ENCODE measurements at regions not wholly inside any gene's neighbourhood (a gene's known extent, or its start where the extent isn't known, plus 50 kb on each side); places are given as distances from the start of the nearest gene placed in this dataset.

DNA sequence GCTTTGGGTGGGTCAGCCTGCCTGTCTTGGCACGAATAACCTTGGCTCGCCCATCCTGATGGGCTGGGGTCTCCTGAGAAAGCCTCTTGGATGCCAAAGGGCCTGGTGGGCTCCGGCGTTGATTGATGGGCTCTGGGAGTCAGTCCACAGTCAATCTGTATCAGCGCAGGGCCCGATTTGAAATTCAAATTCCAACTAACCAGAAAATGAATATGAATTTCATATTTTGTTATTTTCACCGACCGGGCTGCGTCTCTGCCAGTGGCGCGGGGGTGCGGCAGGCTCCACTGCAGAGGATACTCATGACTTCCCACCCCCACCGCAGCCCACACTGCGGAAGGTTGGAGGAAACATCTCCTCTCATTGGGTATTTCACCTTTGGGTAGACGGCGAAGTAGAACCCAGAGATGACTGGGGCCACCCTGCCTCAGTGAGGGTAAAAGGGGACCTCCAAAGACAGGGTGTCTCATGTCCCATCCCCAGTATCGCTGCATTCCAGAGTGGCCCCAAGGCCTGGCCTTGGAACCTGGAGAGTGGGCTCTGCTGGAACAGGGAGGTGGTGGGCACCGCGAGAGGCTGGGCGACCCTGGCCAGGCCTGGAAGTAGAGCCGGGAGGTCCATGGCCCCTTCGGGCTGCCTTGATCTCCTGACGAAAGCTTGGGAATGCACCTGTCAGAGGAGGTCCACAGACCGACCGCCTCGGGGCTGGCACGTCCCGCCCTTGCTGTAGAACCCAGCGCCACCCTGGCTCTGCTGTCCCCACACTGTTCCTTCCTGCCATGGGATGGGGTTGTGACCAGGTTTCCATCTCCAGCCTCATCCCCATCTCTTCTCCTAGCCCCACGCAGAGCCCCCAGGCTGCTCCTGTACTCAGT lies 54.8 kb upstream of the SORCS2 start:
- Mint-ChIP-seq H3K36me3 (ENCODE audit: low read depth, unreplicated experiment) (no peaks in the 10 kb centered on the region), H3K9me3 (ENCODE audit: unreplicated experiment) (peaks cover 10% of the 10 kb centered on the region), H3K27me3 (ENCODE audit: low read depth, unreplicated experiment) (peaks cover 19% of the 10 kb centered on the region), H3K4me3 (ENCODE audit: unreplicated experiment) (no peak overlapping the region), H3K4me1 (ENCODE audit: low read depth, unreplicated experiment) (peaks cover 21% of the 10 kb centered on the region), H3K27ac (ENCODE audit: unreplicated experiment) (no peak overlapping the region)
- TF ChIP-seq EZH2 (IDR thresholded peaks at IDR 0.05; ENCODE audit: insufficient read depth, low read length) (no peak), CTCF (IDR thresholded peaks at IDR 0.05; ENCODE audit: insufficient read depth, low read depth, low read length) (no peak)
- DNase-seq (ENCODE audit: low read depth): no peak
- Histone ChIP-seq H3K36me3 (ENCODE audit: insufficient read depth, low read length) (no peaks in the 10 kb centered on the region), H3K79me2 (ENCODE audit: insufficient read depth, low read length) (no peaks in the 10 kb centered on the region), H3K27me3 (ENCODE audit: insufficient read depth, low read length) (peaks cover 13% of the 10 kb centered on the region), H2AFZ (ENCODE audit: low read depth, low read length) (no peak overlapping the region), H4K20me1 (ENCODE audit: insufficient read depth, low read length) (no peaks in the 10 kb centered on the region), H3K27ac (ENCODE audit: low read depth, low read length) (no peak overlapping the region), H3K9me3 (ENCODE audit: insufficient read depth, low read depth, low read length) (peaks cover 6% of the 10 kb centered on the region), H3K4me1 (ENCODE audit: insufficient read depth, low read length) (peaks cover 20% of the 10 kb centered on the region), H3K4me3 (ENCODE audit: insufficient read depth, low read depth, low read length) (no peak overlapping the region), H3K4me2 (ENCODE audit: low read length) (no peak overlapping the region), H3K9ac (ENCODE audit: low read length) (no peak overlapping the region)
- no peak for FAIRE-seq

DNA sequence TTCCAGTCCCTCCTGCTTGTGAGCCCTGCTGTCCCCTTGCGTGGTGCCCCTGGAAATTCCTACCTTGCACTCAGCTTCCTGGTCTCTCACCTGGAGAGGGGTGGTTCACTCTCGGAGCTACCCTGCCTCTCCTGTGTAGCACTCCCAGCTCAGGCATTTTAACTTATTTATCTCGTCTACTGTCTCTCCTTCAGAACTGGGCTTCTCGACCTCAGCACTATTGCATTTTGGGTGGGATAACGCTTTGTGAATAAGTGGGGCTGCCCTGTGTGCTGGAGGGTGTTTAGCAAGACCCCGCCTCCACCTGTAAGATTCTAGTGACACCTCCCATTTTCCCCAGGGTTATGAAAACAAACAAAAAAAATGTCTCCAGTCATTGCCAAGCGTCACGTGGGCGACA lies 56.0 kb upstream of the SORCS2 start:
- Histone ChIP-seq H4K20me1 (ENCODE audit: insufficient read depth, low read length) (no peaks in the 10 kb centered on the region), H3K27me3 (ENCODE audit: insufficient read depth, low read length) (peaks cover 13% of the 10 kb centered on the region), H3K9ac (ENCODE audit: low read length) (no peak overlapping the region), H3K4me3 (ENCODE audit: insufficient read depth, low read depth, low read length) (no peak overlapping the region), H3K4me1 (ENCODE audit: insufficient read depth, low read length) (peaks cover 20% of the 10 kb centered on the region), H3K9me3 (ENCODE audit: insufficient read depth, low read depth, low read length) (peaks cover 6% of the 10 kb centered on the region), H3K79me2 (ENCODE audit: insufficient read depth, low read length) (no peaks in the 10 kb centered on the region), H2AFZ (ENCODE audit: low read depth, low read length) (no peak overlapping the region), H3K4me2 (ENCODE audit: low read length) (no peak overlapping the region), H3K27ac (ENCODE audit: low read depth, low read length) (no peak overlapping the region), H3K36me3 (ENCODE audit: insufficient read depth, low read length) (no peaks in the 10 kb centered on the region)
- TF ChIP-seq CTCF (IDR thresholded peaks at IDR 0.05; ENCODE audit: insufficient read depth, low read depth, low read length): no peak
- no peak for TF ChIP-seq EZH2 (IDR thresholded peaks at IDR 0.05; ENCODE audit: insufficient read depth, low read length)
- Mint-ChIP-seq H3K9me3 (ENCODE audit: unreplicated experiment) (peaks cover 10% of the 10 kb centered on the region), H3K27me3 (ENCODE audit: low read depth, unreplicated experiment) (peaks cover 19% of the 10 kb centered on the region), H3K27ac (ENCODE audit: unreplicated experiment) (peak overlapping the region; percentile 8), H3K4me3 (ENCODE audit: unreplicated experiment) (no peak overlapping the region), H3K36me3 (ENCODE audit: low read depth, unreplicated experiment) (no peaks in the 10 kb centered on the region), H3K4me1 (ENCODE audit: low read depth, unreplicated experiment) (peaks cover 21% of the 10 kb centered on the region)
- DNase-seq (ENCODE audit: low read depth) (no peak), FAIRE-seq (no peak)

DNA sequence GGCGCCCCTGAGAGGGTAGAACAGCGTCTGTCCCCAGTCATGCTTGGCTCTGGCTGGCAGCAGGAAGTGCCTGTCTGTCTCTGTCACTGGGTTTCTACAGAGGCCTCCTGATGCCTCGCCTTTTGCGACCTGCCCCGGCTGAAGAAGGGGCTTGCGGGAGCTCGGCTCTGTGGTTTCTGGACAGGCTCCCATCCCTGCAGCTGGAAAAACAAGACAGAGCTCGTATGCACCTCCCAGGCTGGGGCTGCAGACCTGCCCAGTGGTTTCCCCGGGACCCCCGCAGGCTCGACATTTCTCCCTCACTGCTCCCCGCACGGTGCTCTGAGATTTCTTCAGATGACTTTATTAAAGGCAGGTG lies 57.0 kb upstream of the SORCS2 start:
- DNase-seq (ENCODE audit: low read depth) (peak; percentile 72), FAIRE-seq (no peak)
- Histone ChIP-seq H3K9me3 (ENCODE audit: insufficient read depth, low read depth, low read length) (peaks cover 6% of the 10 kb centered on the region), H3K4me3 (ENCODE audit: insufficient read depth, low read depth, low read length) (no peak overlapping the region), H4K20me1 (ENCODE audit: insufficient read depth, low read length) (peaks cover 5% of the 10 kb centered on the region), H3K79me2 (ENCODE audit: insufficient read depth, low read length) (no peaks in the 10 kb centered on the region), H3K36me3 (ENCODE audit: insufficient read depth, low read length) (no peaks in the 10 kb centered on the region), H3K27ac (ENCODE audit: low read depth, low read length) (no peak overlapping the region), H3K4me1 (ENCODE audit: insufficient read depth, low read length) (peaks cover 20% of the 10 kb centered on the region), H2AFZ (ENCODE audit: low read depth, low read length) (peak overlapping the region; percentile 55), H3K9ac (ENCODE audit: low read length) (no peak overlapping the region), H3K4me2 (ENCODE audit: low read length) (peak overlapping the region; percentile 76), H3K27me3 (ENCODE audit: insufficient read depth, low read length) (peaks cover 16% of the 10 kb centered on the region)
- Mint-ChIP-seq H3K36me3 (ENCODE audit: low read depth, unreplicated experiment) (no peaks in the 10 kb centered on the region), H3K4me3 (ENCODE audit: unreplicated experiment) (no peak overlapping the region), H3K27me3 (ENCODE audit: low read depth, unreplicated experiment) (peaks cover 18% of the 10 kb centered on the region), H3K9me3 (ENCODE audit: unreplicated experiment) (peaks cover 10% of the 10 kb centered on the region), H3K4me1 (ENCODE audit: low read depth, unreplicated experiment) (peaks cover 21% of the 10 kb centered on the region), H3K27ac (ENCODE audit: unreplicated experiment) (no peak overlapping the region)
- TF ChIP-seq CTCF (IDR thresholded peaks at IDR 0.05; ENCODE audit: insufficient read depth, low read depth, low read length) (no peak), EZH2 (IDR thresholded peaks at IDR 0.05; ENCODE audit: insufficient read depth, low read length) (no peak)

All from astrocyte (in vitro differentiated cells and primary cell).